ENCODE measurements at regions not wholly inside any gene's neighbourhood (a gene's known extent, or its start where the extent isn't known, plus 50 kb on each side); places are given as distances from the start of the nearest gene placed in this dataset.

DNA sequence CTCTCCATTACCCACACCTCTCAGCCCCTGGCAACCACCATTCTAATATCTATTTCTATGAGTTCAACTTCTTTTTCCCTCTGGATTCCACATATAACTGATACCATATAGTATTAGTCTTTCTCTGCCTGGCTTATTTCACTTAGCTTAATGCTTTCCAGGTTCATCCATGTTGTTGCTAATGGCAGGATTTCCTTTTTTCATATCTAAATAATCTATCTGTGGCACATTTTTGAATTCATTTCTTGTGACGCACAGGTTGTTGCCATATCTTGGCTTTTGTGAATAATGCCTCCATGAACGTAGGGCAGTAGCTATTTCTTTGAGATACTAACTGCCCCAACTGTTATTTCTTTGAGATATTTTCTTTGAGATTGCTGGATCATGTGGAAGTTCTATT is 235.6 kb downstream of the SPRY2 start:
- H3K4me3 ChIP-seq (ENCODE audit: low read depth, low read length) = no peak overlapping the region
- in situ Hi-C loops (cut with HindIII; ENCODE audit: low sequenced_read_pairs) = no loop called here
- DNase-seq (ENCODE audit: low read depth, low spot score) = no peak
- TF ChIP-seq CTCF (IDR thresholded peaks at IDR 0.05; ENCODE audit: low read depth, low read length) = no peak

- no peak for TF ChIP-seq CTCF (IDR thresholded peaks at IDR 0.05; ENCODE audit: low read depth, low read length)
- H3K4me3 ChIP-seq (ENCODE audit: low read depth, low read length) = no peak overlapping the region
- DNase-seq (ENCODE audit: low read depth, low spot score) = no peak
- in situ Hi-C loops (cut with HindIII; ENCODE audit: low sequenced_read_pairs) = no loop called here
Observed at GRCh38 chr13:80101040-80101439, 239.9 kb downstream of the SPRY2 start.

DNA sequence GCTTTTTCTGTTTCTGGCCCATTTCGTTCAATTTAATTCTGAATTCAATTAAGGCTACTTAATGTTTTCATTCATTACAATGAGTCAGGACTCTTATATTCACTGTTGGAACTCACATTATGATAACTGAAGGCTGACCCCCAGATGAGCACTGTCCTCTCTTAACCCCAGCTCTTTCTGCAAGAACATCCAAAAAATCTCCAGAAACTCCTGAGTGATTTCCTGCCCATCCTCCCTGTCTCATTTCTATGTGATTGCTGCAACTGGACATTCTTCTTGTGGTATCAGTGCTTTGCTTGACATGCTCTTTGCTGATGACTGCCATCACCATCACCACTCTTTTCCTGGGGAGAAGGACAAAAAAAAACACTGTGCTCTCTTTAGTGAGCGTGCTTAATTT is 240.3 kb downstream of the SPRY2 start:
- no peak for DNase-seq (ENCODE audit: low read depth, low spot score)
- H3K4me3 ChIP-seq (ENCODE audit: low read depth, low read length) = no peak overlapping the region
- in situ Hi-C loops (cut with HindIII; ENCODE audit: low sequenced_read_pairs) = no loop called here
- no peak for TF ChIP-seq CTCF (IDR thresholded peaks at IDR 0.05; ENCODE audit: low read depth, low read length)

DNA sequence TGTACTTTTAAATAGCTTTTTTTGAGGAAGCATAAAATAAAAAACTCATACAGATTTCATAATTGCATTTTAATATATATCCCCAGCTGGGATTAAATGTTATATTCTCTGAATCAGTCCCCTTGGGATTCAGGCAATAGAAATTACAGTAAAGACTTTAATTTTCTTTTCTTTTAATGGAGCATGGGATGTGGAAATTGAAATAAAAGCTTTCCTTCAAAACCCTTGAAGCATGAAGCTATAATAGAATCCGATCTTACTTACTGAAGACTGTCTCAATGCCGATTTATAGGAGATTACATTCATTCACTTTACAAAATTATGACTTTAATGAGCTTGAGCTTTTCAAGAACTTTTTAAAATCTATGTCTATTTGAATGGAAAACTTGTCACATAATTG is 243.4 kb downstream of the SPRY2 start:
- DNase-seq (ENCODE audit: low read depth, low spot score) = no peak
- H3K4me3 ChIP-seq (ENCODE audit: low read depth, low read length) = no peak overlapping the region
- no peak for TF ChIP-seq CTCF (IDR thresholded peaks at IDR 0.05; ENCODE audit: low read depth, low read length)
- in situ Hi-C loops (cut with HindIII; ENCODE audit: low sequenced_read_pairs) = no loop called here

DNA sequence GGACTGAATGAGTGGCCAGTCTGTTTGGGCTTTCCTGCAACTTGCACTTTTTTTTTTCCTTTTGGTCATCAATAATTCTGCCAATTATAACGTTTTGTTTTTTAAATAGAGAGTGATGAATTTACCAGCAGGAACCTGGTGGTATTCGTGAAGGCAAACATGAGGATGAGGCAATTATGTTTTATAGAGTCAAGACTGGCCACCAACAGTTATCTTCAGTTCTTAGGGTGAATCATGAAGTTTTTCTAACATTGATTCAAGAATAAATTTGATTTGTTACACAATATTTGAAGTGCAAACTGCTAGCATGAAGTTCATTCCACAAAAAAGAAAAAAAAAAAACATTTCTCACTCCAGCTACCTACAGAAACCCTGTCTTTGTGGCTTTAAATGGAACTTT is 244.5 kb downstream of the SPRY2 start:
- in situ Hi-C loops (cut with HindIII; ENCODE audit: low sequenced_read_pairs) = no loop called here
- TF ChIP-seq CTCF (IDR thresholded peaks at IDR 0.05; ENCODE audit: low read depth, low read length) = no peak
- H3K4me3 ChIP-seq (ENCODE audit: low read depth, low read length) = no peak overlapping the region
- DNase-seq (ENCODE audit: low read depth, low spot score) = no peak

DNA sequence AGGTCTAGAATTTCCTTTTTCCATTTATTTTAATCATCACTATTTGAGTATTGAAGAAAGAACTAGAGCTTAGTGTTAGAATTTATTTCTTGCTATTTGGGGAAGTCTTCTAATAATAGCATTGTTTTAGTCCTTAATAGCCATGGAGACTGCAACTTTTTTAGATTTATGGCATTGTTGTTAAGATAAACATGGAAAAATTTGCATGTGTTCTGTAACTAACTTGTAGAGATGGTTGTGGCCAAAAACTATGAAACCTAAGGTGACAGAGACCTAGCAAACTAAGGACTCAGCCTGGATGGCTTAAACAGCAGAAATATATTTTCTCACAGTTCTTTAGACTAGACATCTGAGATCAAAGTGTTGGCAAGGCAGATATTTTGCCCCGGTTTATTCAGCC is 246.4 kb downstream of the SPRY2 start:
- DNase-seq (ENCODE audit: low read depth, low spot score) = no peak
- no peak for TF ChIP-seq CTCF (IDR thresholded peaks at IDR 0.05; ENCODE audit: low read depth, low read length)
- in situ Hi-C loops (cut with HindIII; ENCODE audit: low sequenced_read_pairs) = no loop called here
- H3K4me3 ChIP-seq (ENCODE audit: low read depth, low read length) = no peak overlapping the region

GRCh38 chr13:80093888-80094287 is 247.0 kb downstream of the SPRY2 start:
- H3K4me3 ChIP-seq (ENCODE audit: low read depth, low read length) = no peak overlapping the region
- in situ Hi-C loops (cut with HindIII; ENCODE audit: low sequenced_read_pairs) = no loop called here
- no peak for TF ChIP-seq CTCF (IDR thresholded peaks at IDR 0.05; ENCODE audit: low read depth, low read length)
- no peak for DNase-seq (ENCODE audit: low read depth, low spot score)

Data from astrocyte of the spinal cord (primary cell).